ENCODE measurements at regions not wholly inside any gene's neighbourhood (a gene's known extent, or its start where the extent isn't known, plus 50 kb on each side); places are given as distances from the start of the nearest gene placed in this dataset.

- TF ChIP-seq GATA2 (IDR thresholded peaks at IDR 0.05; ENCODE audit: low read depth, low read length): no peak
- no peak for TF ChIP-seq GATA3 (IDR thresholded peaks at IDR 0.05; ENCODE audit: low read depth, low read length)
These were observed 161.7 kb upstream of the NUDT12 start for GRCh38 chr5:103724271-103724670.
